Heart left ventricle (tissue), 13 donors: ENCODE measurements at regions not wholly inside any gene's neighbourhood (a gene's known extent, or its start where the extent isn't known, plus 50 kb on each side); places are given as distances from the start of the nearest gene placed in this dataset.

Experiments
- CTCF ChIP-seq, 12 donors: fragments of 200-600 bp; sonication (generic) in 4 of 12; IDR thresholded peaks; one replicate each; pipeline versions ENCODE4 v1.5.0 to v1.8.0; 2018 to 2022; ENCODE audit warnings: antibody characterized with exemption in 12 of 12, mild to moderate bottlenecking in 5 of 12
- POLR2A ChIP-seq, 2 donors: fragments of 450-650 bp; IDR thresholded peaks; one replicate each; pipeline ENCODE4 v1.6.1; 2017; ENCODE audit warnings: antibody characterized with exemption in 2 of 2, mild to moderate bottlenecking in 2 of 2, moderate library complexity in 2 of 2
- donor health status: ischemic (EF 13 %, LVEDD 7.1; RV severe dilation, severe dysfunction).
- donor health status: DM: no; HTN: yes; CAD: no.
- donor health status: DM: no; HTN: no; CAD: no.
- donor health status: ischemic (EF 25% LVEDD 6.9; RV normal size, moderate dysfunction).
- donor health status: ischemic (EF 25% LVEDD 5.7; RV mildly dilated, moderate dysfunction).
- donor health status: ischemic (EF 35%, LVEDD 5.7; RV mildly dilated, moderate dysfunction).
- donor health status: nonischemic (EF 11% LVEDD 7.7; RV severe dilation, severe dysfunction).
- donor health status: DM: yes; HTN: yes; CAD: no.
- donor health status: PGD.
- donor health status: ischemic (EF 29% LVEDD 5.4; RV normal size, mild dysfunction).
- donor health status: nonischemic (EF 23%, LVEDD 6.1; RV moderate dilation, normal function).

GRCh38 chr7:136496551-136496950, 371.9 kb upstream of the CHRM2 start:
- TF ChIP-seq CTCF (IDR thresholded peaks at IDR 0.05): no peak
- no peak for TF ChIP-seq POLR2A (IDR thresholded peaks at IDR 0.05)
